ENCODE measurements at regions not wholly inside any gene's neighbourhood (a gene's known extent, or its start where the extent isn't known, plus 50 kb on each side); places are given as distances from the start of the nearest gene placed in this dataset.

DNA sequence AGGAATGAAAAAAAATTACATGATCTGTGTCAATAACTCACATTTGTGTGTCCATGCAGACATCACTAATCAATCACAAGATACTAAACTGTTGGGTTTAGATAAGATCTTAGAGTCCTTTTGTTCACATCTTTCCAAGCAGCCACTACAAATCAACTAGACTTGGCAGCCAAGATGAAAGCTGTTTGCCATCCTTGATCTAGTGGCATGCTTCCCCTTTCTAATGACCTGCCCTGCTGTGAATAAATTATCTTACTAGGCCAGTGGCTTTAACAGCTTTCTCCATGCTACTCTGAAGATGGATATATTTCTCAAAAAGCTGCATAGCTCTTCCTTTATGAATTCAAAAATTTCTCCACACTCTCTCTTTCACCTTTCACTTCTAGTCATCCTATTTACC is 1338.0 kb upstream of the ACVR2A start:
- no peak overlapping the region for H3K4me3 ChIP-seq (ENCODE audit: low read depth, low read length)

DNA sequence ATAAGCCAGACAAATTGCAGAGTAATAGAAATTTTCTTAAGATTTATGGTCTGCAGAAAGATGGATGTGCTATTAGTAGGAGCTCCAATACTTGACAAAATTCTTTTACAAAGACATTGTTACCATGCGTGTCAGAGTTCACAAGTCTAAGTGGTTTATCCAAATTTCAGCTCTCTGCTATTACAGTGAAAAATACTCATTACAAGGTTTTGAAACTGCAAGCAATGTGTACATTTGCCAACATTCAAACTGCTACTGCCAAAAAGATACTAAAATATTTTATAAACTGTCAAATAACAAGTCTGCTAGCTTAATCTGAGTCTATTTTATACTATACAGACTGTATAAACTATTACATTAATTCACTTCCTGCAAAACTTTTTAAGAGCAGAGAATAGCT is 1341.5 kb upstream of the ACVR2A start:
- no peak for DNase-seq (ENCODE audit: low read depth)
- no peak overlapping the region for H3K4me3 ChIP-seq (ENCODE audit: low read depth, low read length)

More for the DNA sequence above, 1338.0 kb upstream of the ACVR2A start:
- DNase-seq (ENCODE audit: low read depth) = no peak

DNA sequence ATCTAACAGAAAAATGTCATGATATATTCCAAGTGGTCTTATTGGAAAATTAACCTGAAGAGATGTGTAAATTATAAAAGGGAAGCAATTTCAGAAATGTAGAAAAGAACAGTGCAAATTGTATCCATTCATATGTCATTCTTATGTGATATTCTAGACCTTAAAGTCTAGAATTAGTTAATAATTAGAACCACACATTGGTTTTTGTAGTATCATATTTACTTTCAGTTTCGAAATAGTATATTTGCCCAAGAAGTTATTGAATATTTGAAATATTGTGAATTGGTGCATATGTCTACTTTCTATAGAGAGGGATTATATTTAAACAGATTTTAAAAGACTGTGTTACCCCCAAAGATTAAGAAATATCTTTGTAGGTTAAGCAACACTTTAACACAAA is 1348.6 kb upstream of the ACVR2A start:
- no peak overlapping the region for H3K4me3 ChIP-seq (ENCODE audit: low read depth, low read length)
- no peak for DNase-seq (ENCODE audit: low read depth)

DNA sequence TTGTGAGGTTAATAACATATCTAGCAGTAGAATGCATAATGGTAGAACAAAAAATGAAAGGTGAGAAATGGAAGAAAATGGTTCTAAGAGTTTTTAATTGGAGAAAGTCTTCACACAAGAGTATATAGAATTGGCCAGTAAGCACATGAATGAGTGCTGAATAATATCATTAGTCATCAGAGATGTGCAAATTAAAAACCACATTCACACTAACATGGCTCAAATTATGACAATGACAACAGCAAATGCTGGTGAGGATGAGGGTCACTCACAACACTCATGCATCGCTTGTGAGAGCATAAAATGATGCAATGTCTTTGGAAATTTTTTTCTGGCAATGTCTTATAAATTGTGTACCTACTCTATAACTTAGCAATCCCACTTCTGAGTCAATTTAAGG is 1355.4 kb upstream of the ACVR2A start:
- no peak overlapping the region for H3K4me3 ChIP-seq (ENCODE audit: low read depth, low read length)
- no peak for DNase-seq (ENCODE audit: low read depth)

DNA sequence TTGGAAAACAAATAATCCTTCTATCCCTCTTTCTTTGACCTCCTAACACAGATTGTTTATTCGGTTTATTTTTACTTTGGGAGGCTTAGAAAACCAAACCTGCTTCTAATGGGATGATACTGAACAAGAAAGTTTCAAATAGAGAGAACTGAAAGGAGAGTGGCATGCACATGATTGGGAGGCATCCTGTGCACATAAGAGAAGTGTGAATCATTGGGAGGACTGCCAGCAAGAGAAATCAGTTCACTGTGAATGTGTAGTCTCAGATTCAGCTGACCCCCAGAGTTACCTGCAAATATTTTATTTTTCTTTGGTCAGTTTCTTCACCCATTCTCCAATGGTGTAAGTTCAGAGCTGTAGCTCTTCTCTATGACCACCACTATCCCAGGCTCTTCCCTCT is 1363.2 kb upstream of the ACVR2A start:
- DNase-seq (ENCODE audit: low read depth) = peak; percentile 35
- H3K4me3 ChIP-seq (ENCODE audit: low read depth, low read length) = no peak overlapping the region

DNA sequence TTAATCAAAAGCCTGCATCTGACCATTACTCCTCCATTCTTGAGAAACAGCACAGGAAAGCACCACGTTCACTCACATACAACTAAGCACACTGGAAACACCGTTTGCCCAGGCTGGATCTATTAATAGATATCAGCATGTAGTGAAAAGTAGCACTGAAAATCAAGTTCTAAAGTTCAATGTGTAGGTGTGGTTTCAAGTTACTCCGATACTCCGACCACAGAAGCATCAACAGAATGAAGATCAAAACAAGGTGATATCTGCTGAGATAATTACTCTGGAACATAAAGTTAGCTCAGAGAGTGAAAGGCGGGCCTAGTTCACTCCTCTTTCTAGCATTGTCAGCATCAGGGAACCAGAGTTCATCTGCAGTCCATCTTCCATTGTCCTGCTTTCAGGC is 1367.4 kb upstream of the ACVR2A start:
- DNase-seq (ENCODE audit: low read depth) = no peak
- H3K4me3 ChIP-seq (ENCODE audit: low read depth, low read length) = no peak overlapping the region

DNA sequence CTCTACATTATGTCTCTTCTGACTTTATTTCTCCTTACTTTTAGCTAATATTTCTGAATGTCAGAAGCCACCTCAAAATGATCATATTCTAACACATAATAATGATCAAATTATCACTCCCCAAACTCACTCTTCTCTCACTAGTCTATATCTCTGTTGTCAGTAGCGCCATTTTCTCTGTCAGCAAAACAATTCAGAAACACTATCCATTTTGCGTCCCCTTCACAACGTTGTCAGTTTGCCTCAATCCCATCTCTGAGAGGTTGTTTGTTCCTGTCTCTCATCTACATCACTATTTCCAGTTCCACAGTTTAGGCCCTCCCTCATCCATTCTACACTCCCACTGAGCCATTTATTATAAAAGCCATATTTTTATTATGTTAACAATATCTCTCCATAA is 1376.3 kb upstream of the ACVR2A start:
- no peak overlapping the region for H3K4me3 ChIP-seq (ENCODE audit: low read depth, low read length)

DNA sequence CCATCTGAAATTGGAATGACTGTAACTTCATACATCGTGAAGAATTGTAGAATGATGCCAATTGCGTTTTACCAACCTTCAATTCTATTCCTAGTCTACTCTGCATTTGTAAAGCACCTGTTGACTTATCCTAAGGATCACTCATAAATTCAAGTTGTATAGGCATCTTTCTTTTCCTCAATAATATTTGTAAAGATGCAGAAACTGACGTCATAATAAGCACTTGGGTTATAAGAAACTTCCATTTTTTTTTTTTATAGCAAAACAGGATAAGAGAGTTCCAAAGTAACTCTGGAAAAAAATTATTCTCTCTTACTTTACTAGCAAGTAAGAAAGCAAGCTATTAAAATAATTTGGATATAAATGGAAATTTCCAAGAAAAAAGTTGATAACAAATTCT is 1377.4 kb upstream of the ACVR2A start:
- H3K4me3 ChIP-seq (ENCODE audit: low read depth, low read length) = no peak overlapping the region
- DNase-seq (ENCODE audit: low read depth) = no peak

More for the DNA sequence above, 1376.3 kb upstream of the ACVR2A start:
- no peak for DNase-seq (ENCODE audit: low read depth)

DNA sequence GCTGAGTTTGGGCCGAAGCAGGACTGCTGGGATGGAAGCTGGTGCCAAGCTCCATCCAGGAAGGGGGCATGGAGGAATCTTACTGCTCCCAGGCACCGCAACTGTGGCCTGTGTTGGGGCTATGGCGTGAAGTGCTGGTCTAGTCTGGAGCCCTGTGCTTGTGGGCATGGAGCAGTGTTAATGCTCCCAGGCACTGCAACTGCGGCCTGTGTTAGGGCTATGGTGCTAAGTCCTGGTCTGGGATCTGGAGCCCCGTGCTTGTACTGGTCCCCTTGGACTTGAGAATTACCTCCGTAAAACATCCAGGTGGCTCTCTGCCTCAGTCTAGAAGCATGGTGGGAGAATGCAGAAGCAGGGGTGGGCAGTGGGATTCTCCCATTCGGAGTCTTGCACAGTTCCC is 1379.4 kb upstream of the ACVR2A start:
- no peak for DNase-seq (ENCODE audit: low read depth)
- no peak overlapping the region for H3K4me3 ChIP-seq (ENCODE audit: low read depth, low read length)

DNA sequence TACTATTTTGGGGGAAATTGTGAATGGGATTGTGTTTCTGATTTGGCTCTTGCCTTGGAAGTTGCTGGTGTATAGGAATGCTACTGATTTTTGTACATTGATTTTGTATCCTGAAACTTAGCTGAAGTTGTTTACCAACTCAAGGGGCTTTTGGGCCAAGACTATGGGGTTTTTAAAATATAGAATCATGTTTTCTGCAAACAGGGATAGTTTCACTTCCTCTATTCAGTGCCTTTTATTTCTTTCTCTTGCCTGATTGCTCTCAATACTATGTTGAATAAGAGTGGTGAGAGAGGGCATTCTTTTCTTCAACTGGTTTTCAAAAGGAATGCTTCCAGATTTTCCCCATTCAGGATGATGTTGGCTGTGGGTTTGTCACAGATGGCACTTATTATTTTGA is 1383.8 kb upstream of the ACVR2A start:
- no peak for DNase-seq (ENCODE audit: low read depth)
- no peak overlapping the region for H3K4me3 ChIP-seq (ENCODE audit: low read depth, low read length)

DNA sequence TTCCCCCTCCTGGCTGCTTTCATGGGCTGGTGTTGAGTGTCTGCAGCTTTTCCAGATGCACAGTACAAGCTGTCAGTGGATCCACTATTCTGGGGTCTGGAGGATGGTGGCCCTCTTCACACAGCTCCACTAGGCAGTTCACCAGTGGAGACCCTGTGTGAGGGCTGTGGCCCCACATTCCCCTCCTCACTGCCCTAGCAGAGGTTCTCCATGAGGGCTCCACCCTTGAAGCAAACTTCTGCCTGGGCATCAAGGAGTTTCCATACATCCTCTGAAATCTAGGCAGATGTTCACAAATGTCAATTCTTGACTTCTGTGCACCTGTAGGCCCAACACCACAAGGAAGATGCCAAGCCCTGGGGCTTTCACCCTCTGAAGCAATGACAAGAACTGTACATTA is 1386.2 kb upstream of the ACVR2A start:
- H3K4me3 ChIP-seq (ENCODE audit: low read depth, low read length) = no peak overlapping the region
- DNase-seq (ENCODE audit: low read depth) = no peak

DNA sequence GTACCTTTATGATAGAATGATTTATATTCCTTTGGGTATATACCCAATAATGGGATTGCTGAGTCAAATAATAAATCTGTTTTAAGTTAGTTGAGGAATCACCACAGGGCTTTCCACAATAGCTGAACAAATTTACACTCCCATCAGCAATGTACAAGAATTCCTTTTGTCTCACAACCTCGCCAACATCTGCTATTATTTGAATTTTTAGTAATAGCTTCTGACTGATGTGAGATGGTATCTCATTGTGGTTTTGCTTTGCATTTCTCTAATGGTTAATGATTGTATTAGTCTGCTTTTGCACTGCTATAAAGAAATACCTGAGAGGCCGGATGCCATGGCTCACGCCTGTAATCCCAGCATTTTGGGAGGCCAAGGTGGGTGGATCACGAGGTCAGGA is 1387.6 kb upstream of the ACVR2A start:
- DNase-seq (ENCODE audit: low read depth) = no peak
- H3K4me3 ChIP-seq (ENCODE audit: low read depth, low read length) = no peak overlapping the region

DNA sequence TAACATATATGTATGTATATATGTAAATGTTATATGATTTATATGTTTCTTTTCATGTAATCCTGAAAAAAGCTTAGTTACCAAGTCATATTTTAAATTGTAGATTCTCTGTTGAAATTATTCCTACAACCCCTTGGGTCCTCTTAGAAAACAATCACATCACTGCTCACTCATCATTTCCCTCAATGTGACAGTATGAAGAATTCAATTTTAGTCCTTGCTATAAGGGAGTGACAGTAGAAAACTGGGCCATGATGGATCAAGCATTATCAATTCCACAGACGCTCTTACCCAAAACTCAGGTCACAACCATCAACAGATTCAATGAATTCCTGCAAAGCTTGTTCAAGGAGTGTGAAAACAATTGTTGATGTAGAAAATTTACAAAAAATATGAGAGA is 1389.5 kb upstream of the ACVR2A start:
- no peak overlapping the region for H3K4me3 ChIP-seq (ENCODE audit: low read depth, low read length)
- DNase-seq (ENCODE audit: low read depth) = no peak

DNA sequence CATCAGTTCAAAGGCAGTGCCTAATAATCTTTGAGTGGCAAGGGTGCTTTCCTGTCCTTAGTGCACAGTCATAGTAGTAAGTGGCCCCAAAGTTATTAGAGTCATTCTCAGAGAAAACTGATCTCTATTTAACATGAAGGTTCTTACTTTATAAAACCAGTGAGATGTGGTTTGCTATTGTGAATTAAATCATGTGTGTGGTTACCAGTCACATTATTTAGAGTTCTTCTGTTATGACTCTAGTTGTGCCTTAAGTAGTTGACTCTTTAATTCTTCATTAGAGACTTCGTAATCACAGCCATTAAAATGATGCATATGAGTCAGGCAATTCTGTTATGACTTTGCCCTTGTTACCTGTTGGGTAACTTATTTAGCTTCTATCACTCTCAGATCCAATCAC is 1392.9 kb upstream of the ACVR2A start:
- no peak for DNase-seq (ENCODE audit: low read depth)
- no peak overlapping the region for H3K4me3 ChIP-seq (ENCODE audit: low read depth, low read length)

DNA sequence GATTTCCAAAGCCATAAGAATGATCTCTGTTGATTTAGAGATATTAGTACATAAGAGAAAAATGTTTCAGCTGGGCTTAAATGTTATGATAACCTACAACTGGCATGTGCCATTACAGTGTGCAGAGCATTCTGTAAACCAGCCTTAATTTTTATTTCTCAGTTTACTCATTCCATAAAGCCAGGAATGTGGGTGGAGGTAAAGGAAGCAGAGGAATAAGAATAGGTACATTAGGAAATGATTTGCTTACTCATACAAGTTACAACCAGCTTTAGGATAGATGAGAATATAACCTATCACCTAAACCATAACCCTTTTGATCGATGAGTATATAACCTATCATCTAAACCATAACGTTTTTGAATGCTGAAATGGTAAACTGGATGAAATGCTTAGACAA is 1394.7 kb upstream of the ACVR2A start:
- no peak overlapping the region for H3K4me3 ChIP-seq (ENCODE audit: low read depth, low read length)
- no peak for DNase-seq (ENCODE audit: low read depth)

DNA sequence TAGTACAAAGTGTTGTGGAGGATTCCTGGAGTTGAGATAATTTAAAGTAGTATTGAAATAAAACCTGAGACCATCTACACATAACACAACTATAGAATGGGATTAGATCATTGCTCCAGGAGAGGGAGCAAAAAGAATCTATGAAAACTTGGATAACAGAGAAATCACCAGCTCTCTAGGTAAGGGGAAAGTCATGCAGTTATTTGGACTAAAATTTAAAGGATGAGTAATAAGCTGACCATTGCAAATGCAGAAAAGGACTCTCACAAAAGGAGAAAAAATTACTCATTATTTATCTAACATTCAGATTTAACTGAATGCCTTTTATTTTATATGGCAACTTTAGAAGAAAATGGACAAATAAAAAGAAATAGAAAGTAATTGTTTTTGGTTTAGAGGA is 1399.8 kb upstream of the ACVR2A start:
- DNase-seq (ENCODE audit: low read depth) = no peak
- H3K4me3 ChIP-seq (ENCODE audit: low read depth, low read length) = no peak overlapping the region

DNA sequence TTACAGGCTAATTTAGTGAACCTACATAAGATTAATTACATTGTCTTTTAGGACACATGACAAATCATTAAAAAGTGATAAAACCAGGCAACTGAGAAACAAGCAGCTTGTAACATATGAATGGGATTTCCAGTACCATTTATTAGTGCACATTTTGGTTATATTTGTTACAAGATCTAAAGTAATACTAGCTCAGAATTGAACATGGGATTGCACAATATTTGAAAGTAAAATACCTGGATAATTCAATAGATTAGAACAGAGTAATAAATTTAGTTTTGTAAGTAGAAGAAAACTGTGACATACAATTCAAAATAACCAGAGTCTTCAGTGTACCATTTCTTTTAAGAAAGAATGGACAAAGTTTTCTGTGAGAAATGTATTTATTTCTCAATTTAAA is 1400.7 kb upstream of the ACVR2A start:
- H3K4me3 ChIP-seq (ENCODE audit: low read depth, low read length) = no peak overlapping the region
- no peak for DNase-seq (ENCODE audit: low read depth)

DNA sequence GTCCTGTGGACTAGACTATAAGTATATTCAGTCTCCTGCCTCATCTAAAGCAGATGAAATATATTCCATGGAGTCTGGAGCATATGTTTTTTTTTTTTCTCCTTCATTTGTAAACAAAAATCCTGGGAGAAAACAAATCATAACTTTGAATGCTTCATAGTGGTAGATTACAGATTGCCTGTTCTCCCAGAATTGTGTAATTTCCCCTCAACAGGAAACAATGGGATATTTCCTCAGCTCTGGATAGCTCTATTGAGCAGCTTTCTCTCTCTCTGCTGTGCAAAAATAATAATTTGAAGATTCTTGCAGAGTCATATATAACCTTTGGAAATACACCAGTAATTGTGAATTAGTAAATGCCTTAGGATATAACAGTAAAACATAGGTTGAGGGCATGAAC is 1406.6 kb upstream of the ACVR2A start:
- H3K4me3 ChIP-seq (ENCODE audit: low read depth, low read length) = no peak overlapping the region
- no peak for DNase-seq (ENCODE audit: low read depth)

DNA sequence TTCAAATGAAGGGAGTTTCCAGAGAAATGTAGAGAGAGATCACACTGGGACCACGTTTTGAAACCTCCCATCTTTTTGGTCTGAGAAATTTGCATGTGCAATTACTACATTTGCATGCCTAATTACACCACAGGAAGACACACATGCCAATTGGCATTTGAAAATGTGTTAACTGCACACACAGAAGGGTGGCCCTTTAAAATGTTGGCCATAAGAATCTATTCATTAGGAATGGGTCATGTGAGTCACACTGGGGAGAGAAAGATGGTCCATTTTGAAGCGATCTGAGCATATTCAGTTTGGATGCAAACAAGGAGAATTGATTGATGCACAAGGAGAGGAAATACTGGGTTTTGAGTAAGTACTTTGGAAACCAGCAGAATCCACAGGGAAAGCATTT is 1407.1 kb upstream of the ACVR2A start:
- H3K4me3 ChIP-seq (ENCODE audit: low read depth, low read length) = no peak overlapping the region
- no peak for DNase-seq (ENCODE audit: low read depth)

DNA sequence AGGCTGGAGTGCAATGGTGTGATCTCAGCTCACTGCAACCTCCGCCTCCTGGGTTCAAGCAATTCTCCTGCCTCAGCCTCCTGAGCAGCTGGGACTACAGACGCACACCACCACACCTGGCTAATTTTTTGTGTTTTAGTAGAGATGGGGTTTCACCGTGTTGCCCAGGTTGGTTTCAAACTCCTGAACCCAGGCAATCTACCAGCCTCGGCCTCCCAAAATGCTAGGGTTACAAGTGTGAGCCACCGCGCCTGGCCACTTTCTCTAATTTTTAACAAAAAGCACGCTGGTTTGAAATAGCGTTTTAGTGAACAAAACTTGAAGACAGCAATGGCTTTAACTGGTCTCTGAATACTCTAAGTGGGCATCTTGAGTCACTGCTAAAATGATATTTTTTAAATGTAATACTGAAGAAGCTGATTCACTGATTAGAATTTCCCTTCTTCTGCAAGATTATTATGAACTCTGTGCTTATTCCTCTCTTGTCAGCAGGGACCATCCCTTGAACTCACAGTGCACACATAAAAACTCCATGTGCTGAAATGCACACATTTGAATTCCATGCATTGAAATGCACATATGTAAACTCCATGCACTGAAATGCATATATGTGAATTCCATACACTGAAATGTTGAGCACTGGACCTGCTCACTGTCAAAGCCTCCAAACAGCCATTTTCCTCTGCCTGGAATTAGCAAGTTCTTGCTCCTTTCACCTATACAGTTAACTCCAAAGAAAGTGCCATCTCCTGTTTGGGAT is 1411.5 kb upstream of the ACVR2A start:
- H3K4me3 ChIP-seq (ENCODE audit: low read depth, low read length) = no peak overlapping the region
- no peak for DNase-seq (ENCODE audit: low read depth)

DNA sequence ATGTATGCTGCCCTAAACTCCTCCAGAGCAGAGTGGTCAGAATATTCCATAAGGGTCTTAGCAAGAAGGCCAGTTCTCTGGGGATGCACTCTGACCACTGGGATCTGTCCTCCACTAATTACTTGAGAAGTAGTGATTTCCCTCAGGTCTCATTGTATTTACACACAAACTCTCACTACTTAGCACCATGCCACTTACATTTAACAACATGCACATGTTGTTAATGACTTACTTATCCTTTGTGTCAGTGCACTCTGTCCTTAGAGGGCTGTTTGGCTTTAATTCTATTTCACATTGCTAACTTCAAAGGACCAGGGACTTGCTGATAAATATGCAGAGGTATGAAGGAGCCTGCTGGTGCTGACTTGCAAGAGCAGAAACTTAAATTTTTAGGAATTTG is 1415.5 kb upstream of the ACVR2A start:
- no peak overlapping the region for H3K4me3 ChIP-seq (ENCODE audit: low read depth, low read length)
- DNase-seq (ENCODE audit: low read depth) = no peak

DNA sequence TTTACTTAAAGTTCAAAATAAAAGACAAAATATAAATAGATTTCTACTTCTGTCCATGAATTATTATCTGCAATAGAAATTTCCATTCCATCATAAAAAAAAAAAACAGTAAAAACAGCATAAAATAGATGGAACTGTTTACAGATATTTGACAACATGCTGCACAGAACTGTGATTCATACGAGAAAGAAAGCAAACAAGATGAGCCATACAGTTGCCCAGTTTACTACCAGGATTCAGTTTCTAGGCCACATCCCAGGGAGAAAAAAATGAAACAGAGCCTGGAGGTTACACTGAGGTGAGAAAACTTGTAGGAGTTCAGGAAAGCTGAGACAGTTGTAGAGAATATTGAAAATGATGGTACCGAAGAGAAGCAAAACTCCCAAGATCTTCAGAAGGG is 1426.9 kb upstream of the ACVR2A start:
- no peak for DNase-seq (ENCODE audit: low read depth)
- no peak overlapping the region for H3K4me3 ChIP-seq (ENCODE audit: low read depth, low read length)

Measured in skeletal muscle cell (primary cell).